VCaP (cell line): ENCODE measurements at regions not wholly inside any gene's neighbourhood (a gene's known extent, or its start where the extent isn't known, plus 50 kb on each side); places are given as distances from the start of the nearest gene placed in this dataset.

ENCODE experiments used
- H3K27ac ChIP-seq: fragments of 450-650 bp; 2 replicates; pipeline ENCODE4 v1.5.1; 2017
- TF ChIP-seq, protein P1 (sequence below): fragments of 450-650 bp; conservative IDR thresholded peaks from 2 replicates; pipeline ENCODE4 v1.5.1; 2017; ENCODE audit warnings: mild to moderate bottlenecking, moderate library complexity

DNA sequence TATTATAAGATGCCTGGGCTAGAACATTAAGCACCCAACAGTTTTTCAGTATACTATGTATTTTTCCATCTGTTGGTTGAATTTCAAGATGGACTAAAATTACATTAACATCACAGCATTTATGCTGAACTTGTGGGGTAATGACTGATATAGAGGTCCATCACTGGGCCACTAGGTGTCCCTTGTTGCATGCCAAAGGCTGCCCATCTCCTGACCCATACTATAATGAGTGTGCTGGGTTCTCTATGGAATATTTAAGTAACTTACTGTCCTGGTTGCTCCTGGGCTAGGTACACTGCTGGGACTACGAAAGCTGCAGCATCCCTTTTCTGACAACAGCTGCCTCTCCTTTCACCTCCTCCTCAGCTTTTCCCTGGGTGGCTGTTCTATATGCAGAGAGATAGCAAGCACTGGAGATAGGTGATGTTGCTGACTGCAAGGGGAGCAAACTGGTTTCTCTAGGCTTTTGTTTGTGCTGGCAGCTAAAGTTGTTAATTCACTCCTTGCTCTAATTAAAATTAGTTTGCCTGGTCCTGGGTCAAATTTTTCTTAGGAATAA lies 138.6 kb upstream of the TRHDE start:
- no peak overlapping the region for H3K27ac ChIP-seq
- TF ChIP-seq, protein P1, sequence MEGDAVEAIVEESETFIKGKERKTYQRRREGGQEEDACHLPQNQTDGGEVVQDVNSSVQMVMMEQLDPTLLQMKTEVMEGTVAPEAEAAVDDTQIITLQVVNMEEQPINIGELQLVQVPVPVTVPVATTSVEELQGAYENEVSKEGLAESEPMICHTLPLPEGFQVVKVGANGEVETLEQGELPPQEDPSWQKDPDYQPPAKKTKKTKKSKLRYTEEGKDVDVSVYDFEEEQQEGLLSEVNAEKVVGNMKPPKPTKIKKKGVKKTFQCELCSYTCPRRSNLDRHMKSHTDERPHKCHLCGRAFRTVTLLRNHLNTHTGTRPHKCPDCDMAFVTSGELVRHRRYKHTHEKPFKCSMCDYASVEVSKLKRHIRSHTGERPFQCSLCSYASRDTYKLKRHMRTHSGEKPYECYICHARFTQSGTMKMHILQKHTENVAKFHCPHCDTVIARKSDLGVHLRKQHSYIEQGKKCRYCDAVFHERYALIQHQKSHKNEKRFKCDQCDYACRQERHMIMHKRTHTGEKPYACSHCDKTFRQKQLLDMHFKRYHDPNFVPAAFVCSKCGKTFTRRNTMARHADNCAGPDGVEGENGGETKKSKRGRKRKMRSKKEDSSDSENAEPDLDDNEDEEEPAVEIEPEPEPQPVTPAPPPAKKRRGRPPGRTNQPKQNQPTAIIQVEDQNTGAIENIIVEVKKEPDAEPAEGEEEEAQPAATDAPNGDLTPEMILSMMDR, result peak; percentile 39

DNA sequence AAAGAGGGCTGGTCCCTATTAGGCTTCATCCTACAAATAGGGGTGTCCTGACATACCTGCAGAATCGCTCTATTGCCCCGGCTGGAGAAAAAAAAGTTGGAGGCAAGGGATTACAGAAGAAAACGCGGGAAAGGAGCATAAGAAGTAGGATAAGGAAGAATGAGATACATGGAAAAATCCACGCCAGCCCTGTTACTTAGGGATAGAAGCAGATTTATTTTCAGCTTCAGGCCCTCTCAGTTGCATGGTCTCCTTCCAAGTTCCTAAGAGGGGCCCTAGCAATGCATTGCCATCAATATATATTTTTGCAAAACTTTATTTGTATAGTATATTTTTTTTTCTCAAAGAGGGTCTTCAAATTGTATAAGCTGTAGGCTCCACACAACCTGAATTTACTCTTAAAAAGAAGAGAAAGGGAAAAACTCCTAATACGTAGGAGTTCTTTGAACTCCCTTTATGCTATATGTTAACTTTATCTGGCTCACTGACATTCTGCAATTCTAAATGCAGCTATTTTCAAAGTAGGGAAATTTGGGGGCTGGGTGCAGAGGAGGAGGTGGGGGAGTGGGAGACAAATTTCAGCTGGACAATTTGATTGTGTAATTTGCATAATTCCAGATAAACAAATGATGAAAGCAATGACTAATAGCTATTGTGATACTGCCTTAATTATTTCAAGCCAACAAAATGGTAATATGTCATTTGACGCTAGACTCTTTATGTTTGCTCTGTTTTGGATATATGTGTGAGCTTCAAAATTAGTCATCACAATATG lies 137.7 kb upstream of the TRHDE start:
- no peak overlapping the region for H3K27ac ChIP-seq

DNA sequence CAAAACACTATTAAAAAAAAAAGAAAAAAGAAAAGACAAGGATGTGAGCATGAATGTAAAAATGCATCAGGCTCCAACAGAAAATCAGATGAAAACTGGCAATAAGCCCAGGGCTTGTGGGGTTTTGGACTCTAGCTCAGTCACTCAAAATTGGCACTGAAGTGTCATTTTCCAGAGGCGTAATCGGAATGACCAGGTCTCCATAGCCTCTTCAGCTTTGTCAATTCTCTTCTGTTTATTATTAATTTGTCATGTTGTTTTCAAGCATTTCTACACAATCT lies 137.2 kb upstream of the TRHDE start:
- TF ChIP-seq, protein P1, result no peak
- no peak overlapping the region for H3K27ac ChIP-seq

More for the DNA sequence above, 137.7 kb upstream of the TRHDE start:
- TF ChIP-seq, protein P1, result no peak

DNA sequence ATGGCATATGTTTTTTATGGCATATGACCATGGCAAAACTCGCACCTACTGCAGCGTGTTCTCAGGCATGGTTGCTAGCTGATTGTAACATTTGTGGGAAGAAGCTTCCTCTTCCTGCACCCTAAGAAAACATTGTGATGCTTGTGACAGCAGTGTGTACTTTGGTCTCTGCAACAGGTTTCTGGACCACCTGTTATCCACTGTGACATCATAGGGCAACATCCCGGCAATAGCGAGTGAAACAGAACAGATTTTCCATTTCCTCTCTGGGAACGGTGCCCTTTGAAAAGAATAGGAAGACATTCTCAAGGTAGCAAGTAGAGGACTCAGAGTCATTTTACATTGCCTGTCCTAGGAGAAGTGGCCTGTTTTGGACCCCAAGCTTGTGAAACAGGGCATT lies 135.4 kb upstream of the TRHDE start:
- TF ChIP-seq, protein P1, result no peak
- H3K27ac ChIP-seq, result no peak overlapping the region

DNA sequence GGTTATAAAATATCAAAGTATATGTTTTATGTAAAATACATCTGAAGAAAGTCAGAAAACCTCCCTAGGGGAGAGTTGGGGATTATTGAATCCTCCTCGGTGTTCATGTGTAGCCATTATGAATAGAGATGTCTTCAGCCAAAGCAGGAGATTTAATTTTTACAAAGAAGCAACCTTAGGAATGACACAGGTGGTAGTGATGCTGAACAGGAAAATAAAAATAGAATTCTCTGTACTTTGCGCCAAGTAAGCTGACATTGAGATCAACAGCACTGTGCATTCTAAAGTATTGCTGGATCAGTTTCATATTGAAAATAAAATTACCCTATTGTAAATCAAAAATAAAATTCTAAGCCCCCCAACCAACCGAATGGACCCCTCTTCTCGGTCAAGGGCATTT lies 132.8 kb upstream of the TRHDE start:
- no peak overlapping the region for H3K27ac ChIP-seq
- TF ChIP-seq, protein P1, result no peak

DNA sequence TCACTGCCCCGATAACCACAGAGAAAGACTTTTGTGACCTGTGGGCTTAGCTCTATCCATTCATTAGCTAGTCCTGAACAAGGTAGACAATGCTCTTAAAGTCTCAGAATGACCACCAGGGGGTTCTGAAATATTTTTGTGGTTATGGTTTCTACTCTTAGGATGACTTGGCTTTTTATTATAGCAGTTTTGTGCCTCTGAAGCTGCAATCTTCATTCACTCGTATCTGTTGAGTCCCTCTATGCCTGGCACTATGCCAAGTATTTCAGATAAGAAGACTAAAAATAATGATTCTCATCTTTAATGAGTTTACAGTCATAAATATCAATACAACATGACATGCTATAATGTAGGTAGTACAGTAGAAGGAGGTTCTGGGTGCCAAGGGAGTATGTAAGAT lies 130.8 kb upstream of the TRHDE start:
- no peak overlapping the region for H3K27ac ChIP-seq
- TF ChIP-seq, protein P1, result peak; percentile 48

DNA sequence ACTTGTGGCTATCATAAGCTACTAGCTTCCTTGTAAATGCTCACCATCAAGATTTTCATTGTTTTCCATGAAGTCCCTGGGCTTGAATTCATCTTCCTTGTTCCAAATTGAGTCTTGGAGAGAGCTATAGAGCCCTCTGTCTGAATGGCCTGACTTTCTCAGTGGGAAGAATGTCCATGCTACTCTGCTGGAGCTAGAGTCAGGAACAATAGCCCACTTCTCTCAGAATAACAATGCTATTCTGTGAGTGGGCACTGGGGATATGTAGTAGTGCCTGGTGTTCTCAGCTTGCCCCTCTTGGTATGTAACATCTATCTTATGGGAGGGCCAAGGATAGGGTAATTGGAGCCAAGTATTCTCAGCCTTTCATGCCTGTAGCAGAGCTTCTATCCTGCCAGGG lies 127.6 kb upstream of the TRHDE start:
- TF ChIP-seq, protein P1, result no peak
- no peak overlapping the region for H3K27ac ChIP-seq
